NOMO-1 (cell line): ENCODE measurements at regions not wholly inside any gene's neighbourhood (a gene's known extent, or its start where the extent isn't known, plus 50 kb on each side); places are given as distances from the start of the nearest gene placed in this dataset.

Experiments
- DNase-seq, 2 experiments: peaks; one replicate each; lab custom pipeline; 2025; ENCODE audit not compliant: unreplicated experiment in 2 of 2; lab: John Stamatoyannopoulos, UW

- no peak for DNase-seq
These were observed 251.7 kb downstream of the FZD1 start for GRCh38 chr7:91515961-91516360.

- DNase-seq, result no peak
These were observed 253.1 kb downstream of the FZD1 start for GRCh38 chr7:91517201-91517785.

- no peak for DNase-seq
These were observed 253.8 kb downstream of the FZD1 start for GRCh38 chr7:91518058-91518457.

- DNase-seq, result peak; percentile 80 to 92
These were observed 255.3 kb downstream of the FZD1 start for GRCh38 chr7:91519241-91520158.

GRCh38 chr7:91520645-91521044 is 256.4 kb downstream of the FZD1 start:
- no peak for DNase-seq

GRCh38 chr7:91526404-91526803 is 262.2 kb downstream of the FZD1 start:
- no peak for DNase-seq

GRCh38 chr7:91527460-91527859 is 263.2 kb downstream of the FZD1 start:
- DNase-seq, result no peak

GRCh38 chr7:91533996-91534395 is 269.8 kb downstream of the FZD1 start:
- no peak for DNase-seq

- DNase-seq, result no peak
These were observed 273.3 kb downstream of the FZD1 start for GRCh38 chr7:91537260-91538152.

GRCh38 chr7:91541641-91542040 is 277.4 kb downstream of the FZD1 start:
- no peak for DNase-seq

- no peak for DNase-seq
These were observed 279.4 kb downstream of the FZD1 start for GRCh38 chr7:91543646-91544045.

GRCh38 chr7:91549878-91550277 is 285.6 kb downstream of the FZD1 start:
- no peak for DNase-seq

- no peak for DNase-seq
These were observed 286.7 kb downstream of the FZD1 start for GRCh38 chr7:91550931-91551330.

- DNase-seq, result no peak
These were observed 287.3 kb downstream of the FZD1 start for GRCh38 chr7:91551377-91552175.

GRCh38 chr7:91553410-91553895 is 289.2 kb downstream of the FZD1 start:
- DNase-seq, result no peak

GRCh38 chr7:91554883-91555282 is 290.6 kb downstream of the FZD1 start:
- DNase-seq, result no peak

GRCh38 chr7:91556239-91556638 is 292.0 kb downstream of the FZD1 start:
- DNase-seq, result no peak

- no peak for DNase-seq
These were observed 292.9 kb downstream of the FZD1 start for GRCh38 chr7:91556956-91557650.

GRCh38 chr7:91557789-91558404 is 293.7 kb downstream of the FZD1 start:
- no peak for DNase-seq
